NCI-H2081 (cell line): ENCODE measurements at regions not wholly inside any gene's neighbourhood (a gene's known extent, or its start where the extent isn't known, plus 50 kb on each side); places are given as distances from the start of the nearest gene placed in this dataset.
"Not testable (repeated sequence)": the region's sequence is repeated elsewhere in the genome, so short reads cannot be mapped to it uniquely, and the experiment has no call there.

Source experiments
- DNase-seq, 2 experiments: peaks; one replicate each; lab custom pipeline; 2025; lab: John Stamatoyannopoulos, UW

GRCh38 chr18:5830902-5831301 is 64.4 kb downstream of the TMEM200C start:
- DNase-seq, result not testable (repeated sequence)

- no peak for DNase-seq
Observed at GRCh38 chr18:5828913-5829312, 66.4 kb downstream of the TMEM200C start.

- DNase-seq, result no peak
Observed at GRCh38 chr18:5825663-5826062, 69.7 kb downstream of the TMEM200C start.

DNA sequence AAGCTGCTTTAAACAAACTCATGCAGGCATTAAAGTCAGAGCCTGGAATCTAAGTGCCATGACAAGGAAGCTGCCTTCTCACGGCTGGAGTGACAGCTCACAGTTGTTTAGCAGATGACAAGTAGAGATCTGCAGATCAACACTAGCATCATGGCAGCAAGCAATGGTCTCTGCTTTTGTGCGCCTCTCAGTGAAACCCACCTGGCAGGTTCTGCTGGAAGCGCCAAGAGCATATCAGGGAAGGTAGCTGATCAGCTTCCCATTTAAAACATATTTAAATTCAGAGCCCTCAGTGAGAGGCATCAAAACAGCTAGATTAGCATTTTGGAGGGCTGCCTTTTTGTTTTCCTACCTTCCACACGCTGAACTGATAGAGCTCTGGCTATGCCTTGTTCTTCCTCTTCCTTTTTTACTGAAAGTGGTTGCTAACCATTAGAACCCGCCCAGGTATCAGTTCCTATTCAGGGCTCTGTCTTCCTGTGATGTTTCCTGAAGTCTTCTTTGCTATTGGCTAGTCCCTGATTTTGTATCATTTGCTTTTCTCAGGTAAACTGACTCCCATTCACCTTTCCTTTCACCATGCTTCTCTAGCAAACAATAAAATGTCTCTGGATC is 70.8 kb downstream of the TMEM200C start:
- DNase-seq, result no peak

GRCh38 chr18:5817816-5818215 is 77.5 kb downstream of the TMEM200C start:
- DNase-seq, result no peak

DNA sequence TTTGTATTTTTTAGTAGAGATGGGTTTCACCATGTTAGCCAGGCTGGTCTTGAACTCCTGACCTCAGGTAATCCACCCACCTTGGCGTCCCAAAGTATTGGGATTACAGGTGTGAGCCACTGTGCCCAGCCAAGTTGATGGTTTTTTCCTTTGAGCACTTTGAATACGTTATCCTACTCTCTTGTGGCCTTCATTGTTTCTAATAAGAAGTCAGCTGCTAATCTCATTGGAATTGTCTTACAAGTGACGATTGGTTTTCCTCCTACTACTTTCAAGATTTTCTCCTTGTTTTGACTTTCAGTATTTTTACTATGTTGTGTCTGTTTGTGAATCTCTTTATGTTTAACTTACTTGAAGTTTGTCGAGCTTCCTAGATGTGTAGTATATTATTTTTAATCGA is 88.5 kb downstream of the TMEM200C start:
- no peak for DNase-seq

DNA sequence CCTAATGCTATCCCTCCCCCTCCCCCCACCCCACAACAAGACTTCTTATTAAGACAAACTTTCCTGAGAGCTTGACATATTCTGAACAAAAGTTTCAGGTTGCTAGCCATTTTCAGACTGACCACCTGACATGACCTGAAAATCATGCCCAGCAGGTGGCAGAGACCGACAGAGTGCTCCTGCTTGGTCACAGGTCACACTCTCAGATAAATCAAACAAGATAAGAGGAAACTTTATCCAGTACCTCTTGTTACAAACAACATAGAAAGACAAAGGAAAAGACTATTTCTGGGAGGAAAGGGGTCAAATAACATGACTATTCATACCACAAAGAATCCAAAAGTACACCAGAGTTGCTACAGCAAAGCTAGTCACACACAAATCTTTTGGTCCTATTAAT is 107.4 kb downstream of the TMEM200C start:
- DNase-seq, result no peak

GRCh38 chr18:5779922-5780321 is 115.4 kb downstream of the TMEM200C start:
- no peak for DNase-seq

GRCh38 chr18:5772306-5773105 is 122.8 kb downstream of the TMEM200C start:
- no peak for DNase-seq

GRCh38 chr18:5771343-5771742 is 124.0 kb downstream of the TMEM200C start:
- DNase-seq, result no peak

GRCh38 chr18:5770176-5770575 is 125.1 kb downstream of the TMEM200C start:
- no peak for DNase-seq

GRCh38 chr18:5768454-5768853 is 126.9 kb downstream of the TMEM200C start:
- DNase-seq, result no peak

- no peak for DNase-seq
Observed at GRCh38 chr18:5759194-5759593, 136.1 kb downstream of the TMEM200C start.

GRCh38 chr18:5756823-5757222 is 138.5 kb downstream of the TMEM200C start:
- no peak for DNase-seq

- DNase-seq, result no peak
Observed at GRCh38 chr18:5747678-5748077, 147.6 kb downstream of the TMEM200C start.

DNA sequence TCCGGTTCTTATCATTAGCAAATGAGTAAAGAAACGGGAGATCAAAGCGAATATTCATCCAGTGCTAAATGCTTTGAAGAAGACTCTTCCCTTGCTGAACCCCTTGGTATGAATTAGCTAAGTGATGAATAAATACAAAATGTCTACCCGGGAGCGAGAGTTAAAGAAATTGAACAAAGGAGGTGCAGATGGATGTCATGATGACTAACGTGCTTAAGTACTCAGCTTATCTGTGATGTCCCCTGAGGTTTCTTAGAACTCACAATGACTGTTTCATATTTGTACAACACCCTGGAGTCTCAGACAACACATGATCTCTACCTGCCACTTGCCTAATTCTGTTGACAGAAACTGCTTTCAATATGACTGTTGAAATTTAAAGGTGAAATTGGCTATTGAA is 148.5 kb downstream of the TMEM200C start:
- DNase-seq, result peak; percentile 7 to 48

DNA sequence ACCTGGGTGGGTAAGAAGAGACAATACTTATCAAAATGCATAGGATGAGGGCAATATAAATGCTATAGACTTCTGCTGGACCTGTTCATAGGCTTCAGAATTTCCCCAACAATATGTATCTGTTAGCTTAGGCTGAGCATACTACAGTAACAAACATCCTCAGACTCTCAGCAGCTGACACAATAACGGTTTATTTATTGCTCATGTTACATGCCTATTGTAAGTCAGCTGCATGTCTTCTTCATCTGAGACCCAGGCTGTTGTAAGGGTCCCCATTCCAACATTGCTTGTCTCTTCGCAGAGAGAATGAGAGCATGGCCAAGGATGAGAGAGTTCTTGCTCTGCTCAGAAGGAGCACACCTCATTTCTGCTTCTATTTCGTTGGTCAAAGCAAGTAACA is 150.7 kb downstream of the TMEM200C start:
- no peak for DNase-seq

GRCh38 chr18:5738526-5738925 is 156.8 kb downstream of the TMEM200C start:
- DNase-seq, result no peak

DNA sequence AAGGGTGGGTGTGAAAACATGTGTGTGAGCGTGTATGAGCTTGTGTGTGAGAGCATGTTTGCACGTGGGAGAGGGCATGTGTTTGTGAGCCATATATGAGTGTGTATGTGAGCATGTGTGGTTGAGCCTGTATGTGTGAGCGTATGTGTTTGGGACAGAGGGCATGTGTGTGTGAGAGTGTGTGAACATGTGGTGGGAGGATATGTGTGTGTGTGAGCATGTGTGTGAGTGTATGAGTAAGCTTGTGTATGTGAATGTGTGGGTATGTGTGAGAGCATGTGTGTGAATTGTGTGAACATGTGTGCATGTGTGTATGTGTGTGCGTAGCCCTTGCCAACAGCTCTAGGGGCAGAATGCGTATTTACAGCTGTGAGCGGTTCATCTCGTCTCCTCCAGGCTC is 163.0 kb downstream of the TMEM200C start:
- DNase-seq, result no peak

GRCh38 chr18:5729983-5730699 is 165.2 kb downstream of the TMEM200C start:
- DNase-seq, result no peak

- DNase-seq, result no peak
Observed at GRCh38 chr18:5728531-5728930, 166.8 kb downstream of the TMEM200C start.

DNA sequence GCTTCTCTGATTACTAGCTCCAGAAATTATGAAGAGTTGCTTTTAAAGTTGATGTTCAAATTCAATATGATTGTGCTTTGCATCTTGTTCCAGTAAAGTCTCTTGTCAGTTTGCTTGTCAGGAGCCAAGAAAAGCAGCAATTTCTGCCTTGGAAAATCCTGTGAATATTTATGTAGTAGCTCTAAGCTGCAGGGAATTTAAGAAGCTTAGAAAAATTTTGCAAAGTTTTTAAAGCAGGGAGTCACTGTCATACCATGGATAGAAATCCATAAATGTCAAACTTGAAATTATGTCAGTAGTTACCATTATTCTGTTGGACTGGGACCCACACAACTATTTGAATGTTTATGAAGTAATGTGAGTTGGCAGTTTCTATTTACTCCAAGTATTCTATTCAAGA is 169.3 kb downstream of the TMEM200C start:
- no peak for DNase-seq

DNA sequence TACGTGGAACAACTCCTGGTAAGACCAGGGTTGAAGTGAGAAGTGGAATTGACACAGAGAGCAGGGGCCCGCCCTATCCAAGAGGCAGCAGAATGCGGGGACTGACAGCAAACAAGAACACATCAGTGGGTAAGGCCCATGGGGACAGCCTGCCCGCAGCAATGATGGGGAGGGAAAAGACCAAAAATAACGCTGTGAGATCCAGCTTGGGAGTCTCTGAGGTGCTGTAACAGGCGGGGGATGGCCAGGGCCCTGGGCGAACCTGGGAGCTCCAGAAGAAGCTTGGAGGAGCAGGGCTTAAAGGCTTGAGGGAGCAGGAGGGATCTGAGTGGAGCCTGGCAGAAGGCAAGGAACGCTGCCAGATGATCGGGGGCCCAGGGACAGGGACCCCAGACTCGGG is 173.4 kb downstream of the TMEM200C start:
- no peak for DNase-seq
